Uterus (tissue), 2 donors: ENCODE measurements at regions not wholly inside any gene's neighbourhood (a gene's known extent, or its start where the extent isn't known, plus 50 kb on each side); places are given as distances from the start of the nearest gene placed in this dataset.

ENCODE experiments used
- CTCF ChIP-seq, 4 experiments: fragments of 200-600 bp in 2 of 4; fragments of 450-650 bp in 2 of 4; sonication (generic) in 2 of 4; IDR thresholded peaks; one replicate each; pipeline ENCODE4 v1.5.1; 2016 to 2019; ENCODE audit warnings: antibody characterized with exemption in 4 of 4, mild to moderate bottlenecking in 2 of 4, moderate library complexity in 1 of 4
- POLR2A ChIP-seq, 2 donors: fragments of 450-650 bp; IDR thresholded peaks; one replicate each; pipeline ENCODE4 v1.6.1; 2016; ENCODE audit warnings: antibody characterized with exemption in 2 of 2, mild to moderate bottlenecking in 1 of 2, moderate library complexity in 1 of 2

- TF ChIP-seq CTCF (IDR thresholded peaks at IDR 0.05) (no peak), POLR2A (IDR thresholded peaks at IDR 0.05) (no peak)
Measured at GRCh38 chr6:56868687-56869086, 86.2 kb upstream of the BEND6 start.
